ENCODE measurements at regions not wholly inside any gene's neighbourhood (a gene's known extent, or its start where the extent isn't known, plus 50 kb on each side); places are given as distances from the start of the nearest gene placed in this dataset.

- H3K27ac Mint-ChIP-seq, result no peak overlapping the region
- no peak for DNase-seq (ENCODE audit: low spot score in 2 of 2, unreplicated experiment in 2 of 2)
- H3K27me3 Mint-ChIP-seq (ENCODE audit: low read depth), result peaks cover 75% of the 10 kb centered on the region
- no peaks in the 10 kb centered on the region for H3K9me3 Mint-ChIP-seq
- no peaks in the 10 kb centered on the region for H3K36me3 Mint-ChIP-seq
- TF ChIP-seq CTCF (IDR thresholded peaks at IDR 0.05; ENCODE audit: unreplicated experiment), result no peak
- H3K4me1 Mint-ChIP-seq, result no peaks in the 10 kb centered on the region
- H3K4me3 Mint-ChIP-seq, result no peak overlapping the region
Observed at GRCh38 chr17:73750975-73751374, 106.7 kb upstream of the SDK2 start.

- H3K36me3 Mint-ChIP-seq, result no peaks in the 10 kb centered on the region
- H3K27ac Mint-ChIP-seq, result no peak overlapping the region
- H3K9me3 Mint-ChIP-seq, result no peaks in the 10 kb centered on the region
- H3K4me3 Mint-ChIP-seq, result no peak overlapping the region
- H3K27me3 Mint-ChIP-seq (ENCODE audit: low read depth), result peaks cover 76% of the 10 kb centered on the region
- TF ChIP-seq CTCF (IDR thresholded peaks at IDR 0.05; ENCODE audit: unreplicated experiment), result no peak
- DNase-seq (ENCODE audit: low spot score in 2 of 2, unreplicated experiment in 2 of 2), result no peak
- H3K4me1 Mint-ChIP-seq, result no peaks in the 10 kb centered on the region
Observed at GRCh38 chr17:73753751-73754496, 109.7 kb upstream of the SDK2 start.

- no peak for TF ChIP-seq CTCF (IDR thresholded peaks at IDR 0.05; ENCODE audit: unreplicated experiment)
- Mint-ChIP-seq H3K4me1 (peaks cover under 1% of the 10 kb centered on the region), H3K36me3 (no peaks in the 10 kb centered on the region), H3K9me3 (no peaks in the 10 kb centered on the region), H3K27me3 (ENCODE audit: low read depth) (peaks cover 81% of the 10 kb centered on the region), H3K27ac (no peak overlapping the region), H3K4me3 (no peak overlapping the region)
- DNase-seq (ENCODE audit: low spot score in 2 of 2, unreplicated experiment in 2 of 2), result no peak
Observed at GRCh38 chr17:73754886-73755400, 110.7 kb upstream of the SDK2 start.

GRCh38 chr17:73757420-73757819 is 113.2 kb upstream of the SDK2 start:
- DNase-seq (ENCODE audit: low spot score in 2 of 2, unreplicated experiment in 2 of 2), result no peak
- peaks cover 78% of the 10 kb centered on the region for H3K27me3 Mint-ChIP-seq (ENCODE audit: low read depth)
- no peak for TF ChIP-seq CTCF (IDR thresholded peaks at IDR 0.05; ENCODE audit: unreplicated experiment)

GRCh38 chr17:73758245-73758644 is 114.0 kb upstream of the SDK2 start:
- TF ChIP-seq CTCF (IDR thresholded peaks at IDR 0.05; ENCODE audit: unreplicated experiment), result no peak
- DNase-seq (ENCODE audit: low spot score in 2 of 2, unreplicated experiment in 2 of 2), result no peak
- Mint-ChIP-seq H3K27ac (no peak overlapping the region), H3K4me3 (no peak overlapping the region), H3K36me3 (no peaks in the 10 kb centered on the region), H3K27me3 (ENCODE audit: low read depth) (peaks cover 72% of the 10 kb centered on the region), H3K4me1 (peaks cover 2% of the 10 kb centered on the region), H3K9me3 (no peaks in the 10 kb centered on the region)

More at GRCh38 chr17:73757420-73757819, 113.2 kb upstream of the SDK2 start:
- Mint-ChIP-seq H3K36me3 (no peaks in the 10 kb centered on the region), H3K4me1 (peaks cover 2% of the 10 kb centered on the region), H3K27ac (no peak overlapping the region), H3K9me3 (no peaks in the 10 kb centered on the region), H3K4me3 (no peak overlapping the region)
